Activated CD8-positive, alpha-beta T cell treated with anti-CD3 and anti-CD28 coated beads for 36 hours (primary cell): ENCODE measurements at regions not wholly inside any gene's neighbourhood (a gene's known extent, or its start where the extent isn't known, plus 50 kb on each side); places are given as distances from the start of the nearest gene placed in this dataset.

Experiments used
- ATAC-seq: fragments of 200-7000 bp; cut with Tn5 transposase; one replicate; pipeline ENCODE4 v1.10.0; 2021; ENCODE audit warnings: mild to moderate bottlenecking, moderate library complexity
- CTCF ChIA-PET: fragments of 350-600 bp; sonication (Branson Sonifier 250); formaldehyde crosslinking; loops from one replicate; lab custom pipeline; 2021; ENCODE audit warnings: antibody characterized with exemption; lab: Charles Lee
- POLR2A ChIA-PET: fragments of 350-600 bp; sonication (Branson Sonifier 250); formaldehyde crosslinking; loops from one replicate; lab custom pipeline; 2021; ENCODE audit warnings: antibody characterized with exemption; lab: Charles Lee
- DNase-seq: peaks from one replicate; pipeline ENCODE4 v3.0.0-alpha.2; 2020
- H3K27ac Mint-ChIP-seq: one replicate; pipeline ENCODE4 v1.8.0; 2021; ENCODE audit warnings: mild to moderate bottlenecking, mixed read lengths
- H3K27me3 Mint-ChIP-seq: one replicate; pipeline ENCODE4 v1.8.0; 2021; ENCODE audit warnings: mixed read lengths
- H3K36me3 Mint-ChIP-seq: one replicate; pipeline ENCODE4 v1.8.0; 2021; ENCODE audit warnings: low read depth, mixed read lengths
- H3K4me1 Mint-ChIP-seq: one replicate; pipeline ENCODE4 v1.8.0; 2021; ENCODE audit warnings: low read depth, mixed read lengths
- H3K4me3 Mint-ChIP-seq: one replicate; pipeline ENCODE4 v1.8.0; 2021; ENCODE audit warnings: mild to moderate bottlenecking, moderate library complexity, mixed read lengths
- H3K9me3 Mint-ChIP-seq: one replicate; pipeline ENCODE4 v1.8.0; 2021; ENCODE audit warnings: mixed read lengths
- intact Hi-C: fragments of 100-400 bp; cut with micrococcal nuclease; formaldehyde crosslinking; loops from one replicate; pipeline ENCODE4 v1.10.0; 2022
- TF ChIP-seq, protein P1 (sequence below): fragments of 200-600 bp; IDR thresholded peaks from one replicate; pipeline ENCODE4 v1.8.0; 2022; ENCODE audit warnings: antibody characterized with exemption, mild to moderate bottlenecking

DNA sequence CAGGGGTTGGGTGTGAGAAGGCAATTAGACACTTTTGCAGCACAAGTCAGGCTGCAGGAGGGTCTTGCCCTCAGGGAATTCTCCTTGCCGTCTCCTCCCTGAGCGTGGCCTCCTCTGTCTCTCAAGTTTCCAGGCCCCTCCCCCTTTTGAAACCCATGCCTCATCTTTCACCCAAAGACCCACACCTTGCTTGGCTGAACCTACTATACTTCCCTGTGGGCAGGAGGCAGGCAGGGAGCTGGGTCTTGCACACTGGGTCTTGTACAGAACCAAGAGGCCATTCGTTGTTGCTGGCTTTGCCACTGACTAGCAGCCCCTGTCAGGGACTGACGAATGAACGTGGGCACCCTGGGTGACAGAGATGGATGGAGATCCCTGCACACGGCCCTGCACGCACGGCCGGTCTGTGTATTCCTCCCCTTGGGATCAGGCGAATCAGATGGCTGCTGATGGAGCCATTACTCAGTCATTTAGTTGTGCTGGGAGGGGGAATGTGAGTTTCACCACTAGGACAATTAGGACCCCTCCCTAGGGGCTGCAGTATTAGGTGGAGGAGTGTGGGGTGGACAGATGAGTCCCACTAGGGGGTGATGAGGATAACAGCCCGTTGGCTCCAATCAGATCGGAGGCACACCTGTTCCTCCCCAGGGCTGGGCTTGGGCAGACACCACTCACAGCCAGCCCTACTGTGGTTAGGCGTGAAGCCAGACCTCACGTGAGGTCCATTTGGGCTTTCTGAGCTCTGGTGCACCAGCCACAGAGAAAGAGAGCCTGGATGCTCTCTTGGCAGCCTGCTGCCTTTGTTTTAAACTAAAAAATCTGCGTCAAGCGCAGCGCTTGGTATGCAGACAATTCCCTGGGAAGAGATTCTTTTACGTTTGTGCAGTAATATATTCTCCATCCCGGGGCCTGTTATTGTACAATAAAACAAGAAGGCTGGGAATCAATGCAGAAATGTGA lies 167.7 kb upstream of the WSCD1 start:
- Mint-ChIP-seq H3K4me3 (no peak overlapping the region), H3K27me3 (no peaks in the 10 kb centered on the region), H3K27ac (no peak overlapping the region), H3K36me3 (no peaks in the 10 kb centered on the region), H3K9me3 (peaks cover 9% of the 10 kb centered on the region), H3K4me1 (peaks cover 3% of the 10 kb centered on the region)
- intact Hi-C loops = no loop called here
- TF ChIP-seq, protein P1, sequence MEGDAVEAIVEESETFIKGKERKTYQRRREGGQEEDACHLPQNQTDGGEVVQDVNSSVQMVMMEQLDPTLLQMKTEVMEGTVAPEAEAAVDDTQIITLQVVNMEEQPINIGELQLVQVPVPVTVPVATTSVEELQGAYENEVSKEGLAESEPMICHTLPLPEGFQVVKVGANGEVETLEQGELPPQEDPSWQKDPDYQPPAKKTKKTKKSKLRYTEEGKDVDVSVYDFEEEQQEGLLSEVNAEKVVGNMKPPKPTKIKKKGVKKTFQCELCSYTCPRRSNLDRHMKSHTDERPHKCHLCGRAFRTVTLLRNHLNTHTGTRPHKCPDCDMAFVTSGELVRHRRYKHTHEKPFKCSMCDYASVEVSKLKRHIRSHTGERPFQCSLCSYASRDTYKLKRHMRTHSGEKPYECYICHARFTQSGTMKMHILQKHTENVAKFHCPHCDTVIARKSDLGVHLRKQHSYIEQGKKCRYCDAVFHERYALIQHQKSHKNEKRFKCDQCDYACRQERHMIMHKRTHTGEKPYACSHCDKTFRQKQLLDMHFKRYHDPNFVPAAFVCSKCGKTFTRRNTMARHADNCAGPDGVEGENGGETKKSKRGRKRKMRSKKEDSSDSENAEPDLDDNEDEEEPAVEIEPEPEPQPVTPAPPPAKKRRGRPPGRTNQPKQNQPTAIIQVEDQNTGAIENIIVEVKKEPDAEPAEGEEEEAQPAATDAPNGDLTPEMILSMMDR = no peak
- CTCF ChIA-PET = no interaction called here
- ATAC-seq (no peak), DNase-seq (no peak)
- POLR2A ChIA-PET = no interaction called here

DNA sequence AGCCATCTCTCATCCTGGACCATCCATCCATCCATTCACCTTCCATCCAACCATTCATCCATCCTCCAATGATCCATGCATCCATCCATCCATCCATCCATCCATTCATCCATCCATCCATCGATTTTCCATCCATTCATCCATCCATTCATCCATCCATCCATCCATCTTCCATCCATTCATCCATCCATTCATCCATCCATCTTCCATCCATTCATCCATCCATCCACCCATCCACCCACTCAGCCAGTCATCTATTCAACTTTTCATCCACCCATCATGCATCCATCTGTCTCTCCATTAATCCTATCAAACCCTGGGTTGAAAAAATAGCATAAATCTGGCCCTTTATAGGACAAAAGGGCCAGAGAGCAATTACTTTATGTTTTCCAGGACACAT lies 158.3 kb upstream of the WSCD1 start:
- Mint-ChIP-seq H3K27me3 (no peaks in the 10 kb centered on the region), H3K4me1 (no peaks in the 10 kb centered on the region), H3K36me3 (no peaks in the 10 kb centered on the region), H3K4me3 (no peak overlapping the region), H3K27ac (no peak overlapping the region), H3K9me3 (no peaks in the 10 kb centered on the region)
- ATAC-seq (no peak), DNase-seq (no peak)
- CTCF ChIA-PET = no interaction called here
- intact Hi-C loops = no loop called here
- TF ChIP-seq, protein P1 = no peak
- POLR2A ChIA-PET = no interaction called here

DNA sequence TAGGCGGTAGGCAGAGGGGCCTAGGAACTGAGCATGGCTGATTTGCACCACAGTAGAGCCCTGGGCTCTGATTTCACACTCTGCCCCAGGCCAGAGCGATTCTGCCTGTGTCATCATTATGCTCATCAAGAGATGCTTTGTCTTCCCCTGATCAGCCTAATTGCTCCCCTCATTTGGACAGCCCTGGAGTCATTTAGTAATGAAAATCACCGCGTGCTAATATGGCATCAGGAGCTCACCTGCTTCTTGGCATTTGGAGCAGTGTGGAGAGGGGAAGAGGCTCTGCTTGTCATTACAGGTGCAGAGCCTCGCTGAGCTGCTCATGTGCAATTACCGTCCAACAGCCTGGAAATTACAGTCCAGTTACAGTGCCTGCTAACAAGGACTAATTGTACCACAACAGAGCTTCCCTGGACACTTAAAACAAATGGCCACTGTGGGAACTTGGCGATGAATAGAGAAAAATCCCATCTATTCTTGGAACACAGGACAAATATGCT lies 157.1 kb upstream of the WSCD1 start:
- Mint-ChIP-seq H3K27ac (no peak overlapping the region), H3K4me3 (no peak overlapping the region), H3K4me1 (no peaks in the 10 kb centered on the region), H3K36me3 (no peaks in the 10 kb centered on the region), H3K9me3 (no peaks in the 10 kb centered on the region), H3K27me3 (no peaks in the 10 kb centered on the region)
- intact Hi-C loops = no loop called here
- CTCF ChIA-PET = no interaction called here
- DNase-seq (no peak), ATAC-seq (no peak)
- TF ChIP-seq, protein P1 = no peak
- POLR2A ChIA-PET = no interaction called here

DNA sequence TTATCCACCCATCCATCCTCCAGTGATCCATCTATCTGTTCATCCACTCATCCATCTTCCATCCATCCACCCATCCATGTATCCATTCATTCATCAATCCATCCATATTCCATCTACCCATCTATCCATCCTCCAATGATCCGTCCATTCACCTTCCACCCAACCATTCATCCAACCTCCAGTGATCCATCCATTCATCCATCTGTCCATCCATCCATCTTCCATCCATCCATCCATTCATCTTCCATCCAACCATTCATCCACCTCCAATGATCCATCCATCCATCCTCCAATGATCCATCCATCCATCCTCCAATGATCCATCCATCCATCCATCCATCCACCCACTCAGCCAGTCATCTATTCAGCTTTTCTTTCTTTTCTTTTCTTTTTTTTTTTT lies 156.5 kb upstream of the WSCD1 start:
- intact Hi-C loops = no loop called here
- no peaks in the 10 kb centered on the region for H3K9me3 Mint-ChIP-seq
- DNase-seq (no peak), ATAC-seq (no peak)
- H3K4me1 Mint-ChIP-seq = no peaks in the 10 kb centered on the region
- ChIA-PET CTCF (no interaction called here), POLR2A (no interaction called here)
- no peaks in the 10 kb centered on the region for H3K36me3 Mint-ChIP-seq
- TF ChIP-seq, protein P1 = no peak
- H3K27ac Mint-ChIP-seq = no peak overlapping the region
- H3K4me3 Mint-ChIP-seq = no peak overlapping the region
- no peaks in the 10 kb centered on the region for H3K27me3 Mint-ChIP-seq

DNA sequence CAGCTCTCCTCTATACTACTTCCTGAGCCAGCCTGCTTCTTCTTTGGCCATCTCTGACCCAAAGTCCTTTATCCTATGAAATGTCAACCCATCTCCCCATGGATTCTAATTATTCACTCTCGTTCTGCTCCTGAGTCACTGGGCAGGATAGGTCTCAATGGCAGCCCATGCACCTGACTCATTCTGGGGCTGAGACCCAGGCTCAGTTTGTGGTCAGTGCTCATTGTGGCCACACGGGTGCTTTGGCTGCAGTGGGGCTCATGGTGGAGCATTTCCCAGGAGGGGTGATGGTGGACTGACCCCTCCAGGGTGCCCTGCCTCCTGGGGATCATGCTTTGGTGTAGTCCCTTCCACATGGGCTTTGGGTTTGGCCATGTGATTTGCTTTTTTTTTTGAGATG lies 154.8 kb upstream of the WSCD1 start:
- intact Hi-C loops = no loop called here
- ATAC-seq (no peak), DNase-seq (no peak)
- Mint-ChIP-seq H3K36me3 (no peaks in the 10 kb centered on the region), H3K9me3 (no peaks in the 10 kb centered on the region), H3K4me1 (no peaks in the 10 kb centered on the region), H3K27me3 (peaks cover 7% of the 10 kb centered on the region), H3K27ac (no peak overlapping the region), H3K4me3 (no peak overlapping the region)
- TF ChIP-seq, protein P1 = no peak
- CTCF ChIA-PET = no interaction called here
- POLR2A ChIA-PET = no interaction called here
